ENCODE measurements at regions not wholly inside any gene's neighbourhood (a gene's known extent, or its start where the extent isn't known, plus 50 kb on each side); places are given as distances from the start of the nearest gene placed in this dataset.
"Not testable (repeated sequence)": the region's sequence is repeated elsewhere in the genome, so short reads cannot be mapped to it uniquely, and the experiment has no call there.

DNA sequence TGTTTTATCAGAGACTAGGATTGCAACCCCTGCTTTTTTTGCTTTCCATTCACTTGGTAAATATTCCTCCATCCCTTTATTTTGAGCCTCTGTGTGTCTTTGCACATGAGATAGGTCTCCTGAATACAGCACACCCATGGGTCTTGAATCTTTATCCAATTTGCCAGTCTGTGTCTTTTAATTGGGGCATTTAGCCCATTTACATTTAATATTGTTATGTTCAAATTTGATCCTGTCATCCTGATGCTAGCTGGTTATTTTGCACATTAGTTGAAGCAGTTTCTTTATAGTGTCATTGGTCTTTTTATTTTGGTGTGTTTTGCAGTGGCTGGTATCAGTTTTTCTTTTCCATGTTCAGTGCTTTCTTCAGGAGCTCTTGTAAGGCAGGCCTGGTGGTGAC lies 95.1 kb upstream of the STK32A start:
- TF ChIP-seq POLR2A (IDR thresholded peaks at IDR 0.05; ENCODE audit: low read length); ZC3H11A (IDR thresholded peaks at IDR 0.05); EP300 (IDR thresholded peaks at IDR 0.05); RFX5 (IDR thresholded peaks at IDR 0.05); RAD21 (conservative IDR thresholded peaks at IDR 0.05 in 1 of 2, IDR thresholded peaks at IDR 0.05 in 1 of 2); POLR2AphosphoS2 (conservative IDR thresholded peaks at IDR 0.05; ENCODE audit: low read length); NR3C1 (IDR thresholded peaks at IDR 0.05): not testable (repeated sequence)
- TF ChIP-seq, protein P1, sequence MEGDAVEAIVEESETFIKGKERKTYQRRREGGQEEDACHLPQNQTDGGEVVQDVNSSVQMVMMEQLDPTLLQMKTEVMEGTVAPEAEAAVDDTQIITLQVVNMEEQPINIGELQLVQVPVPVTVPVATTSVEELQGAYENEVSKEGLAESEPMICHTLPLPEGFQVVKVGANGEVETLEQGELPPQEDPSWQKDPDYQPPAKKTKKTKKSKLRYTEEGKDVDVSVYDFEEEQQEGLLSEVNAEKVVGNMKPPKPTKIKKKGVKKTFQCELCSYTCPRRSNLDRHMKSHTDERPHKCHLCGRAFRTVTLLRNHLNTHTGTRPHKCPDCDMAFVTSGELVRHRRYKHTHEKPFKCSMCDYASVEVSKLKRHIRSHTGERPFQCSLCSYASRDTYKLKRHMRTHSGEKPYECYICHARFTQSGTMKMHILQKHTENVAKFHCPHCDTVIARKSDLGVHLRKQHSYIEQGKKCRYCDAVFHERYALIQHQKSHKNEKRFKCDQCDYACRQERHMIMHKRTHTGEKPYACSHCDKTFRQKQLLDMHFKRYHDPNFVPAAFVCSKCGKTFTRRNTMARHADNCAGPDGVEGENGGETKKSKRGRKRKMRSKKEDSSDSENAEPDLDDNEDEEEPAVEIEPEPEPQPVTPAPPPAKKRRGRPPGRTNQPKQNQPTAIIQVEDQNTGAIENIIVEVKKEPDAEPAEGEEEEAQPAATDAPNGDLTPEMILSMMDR (IDR thresholded peaks at IDR 0.05), result not testable (repeated sequence)
- TF ChIP-seq, protein P2, sequence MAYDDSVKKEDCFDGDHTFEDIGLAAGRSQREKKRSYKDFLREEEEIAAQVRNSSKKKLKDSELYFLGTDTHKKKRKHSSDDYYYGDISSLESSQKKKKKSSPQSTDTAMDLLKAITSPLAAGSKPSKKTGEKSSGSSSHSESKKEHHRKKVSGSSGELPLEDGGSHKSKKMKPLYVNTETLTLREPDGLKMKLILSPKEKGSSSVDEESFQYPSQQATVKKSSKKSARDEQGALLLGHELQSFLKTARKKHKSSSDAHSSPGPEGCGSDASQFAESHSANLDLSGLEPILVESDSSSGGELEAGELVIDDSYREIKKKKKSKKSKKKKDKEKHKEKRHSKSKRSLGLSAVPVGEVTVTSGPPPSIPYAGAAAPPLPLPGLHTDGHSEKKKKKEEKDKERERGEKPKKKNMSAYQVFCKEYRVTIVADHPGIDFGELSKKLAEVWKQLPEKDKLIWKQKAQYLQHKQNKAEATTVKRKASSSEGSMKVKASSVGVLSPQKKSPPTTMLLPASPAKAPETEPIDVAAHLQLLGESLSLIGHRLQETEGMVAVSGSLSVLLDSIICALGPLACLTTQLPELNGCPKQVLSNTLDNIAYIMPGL (CRISPR knock-in tag; IDR thresholded peaks at IDR 0.05; ENCODE audit: borderline replicate concordance), result not testable (repeated sequence)
- TF ChIP-seq, protein P3, sequence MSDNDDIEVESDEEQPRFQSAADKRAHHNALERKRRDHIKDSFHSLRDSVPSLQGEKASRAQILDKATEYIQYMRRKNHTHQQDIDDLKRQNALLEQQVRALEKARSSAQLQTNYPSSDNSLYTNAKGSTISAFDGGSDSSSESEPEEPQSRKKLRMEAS (IDR thresholded peaks at IDR 0.05), result not testable (repeated sequence)
